HepG2 (cell line): ENCODE measurements at regions not wholly inside any gene's neighbourhood (a gene's known extent, or its start where the extent isn't known, plus 50 kb on each side); places are given as distances from the start of the nearest gene placed in this dataset.
A peak's percentile ranks its signal among the peaks of the same experiment; 100 is the strongest.

Experiments used
- IKZF4 ChIP-seq: sonication (generic); formaldehyde crosslinking; IDR thresholded peaks from 2 replicates; pipeline ENCODE4 v1.5.1; 2020; ENCODE audit warnings: borderline replicate concordance, mild to moderate bottlenecking, low read depth, missing genetic modification reagents; ENCODE audit errors: not compliant biosample characterization
- SALL1 ChIP-seq: sonication (generic); formaldehyde crosslinking; IDR thresholded peaks from 2 replicates; pipeline ENCODE4 v1.8.0; 2022; ENCODE audit warnings: mild to moderate bottlenecking, missing genetic modification reagents
- SSRP1 ChIP-seq: IDR thresholded peaks from 2 replicates; pipeline ENCODE4 v1.6.1; 2016; ENCODE audit warnings: control low read depth
- THAP11 ChIP-seq: IDR thresholded peaks from 2 replicates; pipeline ENCODE4 v1.6.1; 2016; ENCODE audit warnings: missing biosample characterization, missing genetic modification reagents
- ZNF205 ChIP-seq: IDR thresholded peaks from 2 replicates; pipeline ENCODE4 v1.6.1; 2018; ENCODE audit warnings: missing biosample characterization, missing genetic modification reagents
- ZNF232 ChIP-seq: sonication (generic); formaldehyde crosslinking; IDR thresholded peaks from 2 replicates; pipeline ENCODE4 v1.4.0; 2020; ENCODE audit warnings: missing genetic modification reagents, borderline replicate concordance
- ZNF354B ChIP-seq: sonication (generic); formaldehyde crosslinking; IDR thresholded peaks from 2 replicates; pipeline ENCODE4 v1.8.0; 2022; ENCODE audit warnings: mild to moderate bottlenecking, missing genetic modification reagents
- ZNF484 ChIP-seq: sonication (generic); formaldehyde crosslinking; IDR thresholded peaks from 2 replicates; pipeline ENCODE4 v1.5.1; 2020; ENCODE audit warnings: mild to moderate bottlenecking, low read depth, missing genetic modification reagents, borderline replicate concordance
- TF ChIP-seq, protein P1 (sequence below): conservative IDR thresholded peaks from 2 replicates; pipeline ENCODE4 v1.6.1; 2018; ENCODE audit warnings: missing genetic modification reagents
- TF ChIP-seq, protein P2 (sequence below): sonication (generic); formaldehyde crosslinking; IDR thresholded peaks from 2 replicates; pipeline ENCODE4 v1.5.0; 2020; ENCODE audit warnings: mild to moderate bottlenecking, missing genetic modification reagents
- TF ChIP-seq, protein P3 (sequence below): sonication (generic); formaldehyde crosslinking; IDR thresholded peaks from 2 replicates; pipeline ENCODE4 v1.5.0; 2020; ENCODE audit warnings: missing genetic modification reagents, mild to moderate bottlenecking, borderline replicate concordance
- TF ChIP-seq, protein P4 (sequence below): sonication (generic); formaldehyde crosslinking; IDR thresholded peaks from 2 replicates; pipeline ENCODE4; 2020; ENCODE audit warnings: missing genetic modification reagents, mild to moderate bottlenecking, borderline replicate concordance
- TF ChIP-seq, protein P5 (sequence below): sonication (generic); formaldehyde crosslinking; IDR thresholded peaks from 2 replicates; pipeline ENCODE4 v1.4.0; 2020; ENCODE audit warnings: missing genetic modification reagents

DNA sequence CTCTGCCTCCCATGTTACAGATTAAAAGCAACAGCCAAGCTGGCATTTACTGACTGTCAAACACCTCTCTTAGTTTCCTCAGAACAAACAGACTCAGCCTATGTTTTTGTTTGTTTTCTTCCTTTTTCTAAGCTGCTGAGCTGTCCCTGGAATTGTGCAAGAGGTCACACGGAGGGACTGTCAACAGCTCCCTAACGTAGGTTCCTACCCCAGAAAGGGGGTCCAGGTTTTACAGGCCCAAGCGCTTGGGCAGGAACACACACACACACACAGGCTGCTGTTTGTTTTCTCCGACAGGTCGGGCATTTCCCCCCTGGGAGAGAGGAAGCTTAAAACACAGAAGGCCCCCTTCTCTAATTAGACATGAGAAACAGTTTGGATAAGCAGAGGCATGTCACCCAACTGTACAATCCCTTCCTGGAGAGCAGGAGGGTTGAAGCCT is 739.6 kb upstream of the TBX3 start (continued):
- TF ChIP-seq, protein P1, sequence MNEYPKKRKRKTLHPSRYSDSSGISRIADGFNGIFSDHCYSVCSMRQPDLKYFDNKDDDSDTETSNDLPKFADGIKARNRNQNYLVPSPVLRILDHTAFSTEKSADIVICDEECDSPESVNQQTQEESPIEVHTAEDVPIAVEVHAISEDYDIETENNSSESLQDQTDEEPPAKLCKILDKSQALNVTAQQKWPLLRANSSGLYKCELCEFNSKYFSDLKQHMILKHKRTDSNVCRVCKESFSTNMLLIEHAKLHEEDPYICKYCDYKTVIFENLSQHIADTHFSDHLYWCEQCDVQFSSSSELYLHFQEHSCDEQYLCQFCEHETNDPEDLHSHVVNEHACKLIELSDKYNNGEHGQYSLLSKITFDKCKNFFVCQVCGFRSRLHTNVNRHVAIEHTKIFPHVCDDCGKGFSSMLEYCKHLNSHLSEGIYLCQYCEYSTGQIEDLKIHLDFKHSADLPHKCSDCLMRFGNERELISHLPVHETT (CRISPR knock-in tag): 0 out of 2 replicates have a peak, but pooled peaks have one; percentile 25
- TF ChIP-seq, protein P2, sequence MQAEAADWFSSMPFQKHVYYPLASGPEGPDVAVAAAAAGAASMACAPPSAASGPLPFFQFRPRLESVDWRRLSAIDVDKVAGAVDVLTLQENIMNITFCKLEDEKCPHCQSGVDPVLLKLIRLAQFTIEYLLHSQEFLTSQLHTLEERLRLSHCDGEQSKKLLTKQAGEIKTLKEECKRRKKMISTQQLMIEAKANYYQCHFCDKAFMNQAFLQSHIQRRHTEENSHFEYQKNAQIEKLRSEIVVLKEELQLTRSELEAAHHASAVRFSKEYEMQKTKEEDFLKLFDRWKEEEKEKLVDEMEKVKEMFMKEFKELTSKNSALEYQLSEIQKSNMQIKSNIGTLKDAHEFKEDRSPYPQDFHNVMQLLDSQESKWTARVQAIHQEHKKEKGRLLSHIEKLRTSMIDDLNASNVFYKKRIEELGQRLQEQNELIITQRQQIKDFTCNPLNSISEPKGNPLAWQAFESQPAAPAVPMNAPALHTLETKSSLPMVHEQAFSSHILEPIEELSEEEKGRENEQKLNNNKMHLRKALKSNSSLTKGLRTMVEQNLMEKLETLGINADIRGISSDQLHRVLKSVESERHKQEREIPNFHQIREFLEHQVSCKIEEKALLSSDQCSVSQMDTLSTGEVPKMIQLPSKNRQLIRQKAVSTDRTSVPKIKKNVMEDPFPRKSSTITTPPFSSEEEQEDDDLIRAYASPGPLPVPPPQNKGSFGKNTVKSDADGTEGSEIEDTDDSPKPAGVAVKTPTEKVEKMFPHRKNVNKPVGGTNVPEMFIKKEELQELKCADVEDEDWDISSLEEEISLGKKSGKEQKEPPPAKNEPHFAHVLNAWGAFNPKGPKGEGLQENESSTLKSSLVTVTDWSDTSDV (CRISPR knock-in tag): no peak
- no peak for TF ChIP-seq ZNF354B (CRISPR knock-in tag)
- no peak for TF ChIP-seq ZNF484 (CRISPR knock-in tag)
- TF ChIP-seq ZNF232 (CRISPR knock-in tag): peak; percentile 72; the same call in 1 of the 2 replicates
- TF ChIP-seq THAP11 (CRISPR knock-in tag): peak; percentile 81
- 0 out of 2 replicates have a peak, but pooled peaks have one; percentile 7 for TF ChIP-seq SSRP1 (CRISPR knock-in tag)
- TF ChIP-seq, protein P3, sequence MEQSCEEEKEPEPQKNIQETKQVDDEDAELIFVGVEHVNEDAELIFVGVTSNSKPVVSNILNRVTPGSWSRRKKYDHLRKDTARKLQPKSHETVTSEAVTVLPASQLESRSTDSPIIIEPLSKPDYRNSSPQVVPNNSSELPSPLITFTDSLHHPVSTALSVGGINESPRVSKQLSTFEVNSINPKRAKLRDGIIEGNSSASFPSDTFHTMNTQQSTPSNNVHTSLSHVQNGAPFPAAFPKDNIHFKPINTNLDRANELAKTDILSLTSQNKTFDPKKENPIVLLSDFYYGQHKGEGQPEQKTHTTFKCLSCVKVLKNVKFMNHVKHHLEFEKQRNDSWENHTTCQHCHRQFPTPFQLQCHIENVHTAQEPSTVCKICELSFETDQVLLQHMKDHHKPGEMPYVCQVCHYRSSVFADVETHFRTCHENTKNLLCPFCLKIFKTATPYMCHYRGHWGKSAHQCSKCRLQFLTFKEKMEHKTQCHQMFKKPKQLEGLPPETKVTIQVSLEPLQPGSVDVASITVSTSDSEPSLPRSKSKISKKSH (CRISPR knock-in tag): no peak
- TF ChIP-seq IKZF4 (CRISPR knock-in tag): no peak
- peak; percentile 97 for TF ChIP-seq SALL1 (CRISPR knock-in tag)
- TF ChIP-seq, protein P4, sequence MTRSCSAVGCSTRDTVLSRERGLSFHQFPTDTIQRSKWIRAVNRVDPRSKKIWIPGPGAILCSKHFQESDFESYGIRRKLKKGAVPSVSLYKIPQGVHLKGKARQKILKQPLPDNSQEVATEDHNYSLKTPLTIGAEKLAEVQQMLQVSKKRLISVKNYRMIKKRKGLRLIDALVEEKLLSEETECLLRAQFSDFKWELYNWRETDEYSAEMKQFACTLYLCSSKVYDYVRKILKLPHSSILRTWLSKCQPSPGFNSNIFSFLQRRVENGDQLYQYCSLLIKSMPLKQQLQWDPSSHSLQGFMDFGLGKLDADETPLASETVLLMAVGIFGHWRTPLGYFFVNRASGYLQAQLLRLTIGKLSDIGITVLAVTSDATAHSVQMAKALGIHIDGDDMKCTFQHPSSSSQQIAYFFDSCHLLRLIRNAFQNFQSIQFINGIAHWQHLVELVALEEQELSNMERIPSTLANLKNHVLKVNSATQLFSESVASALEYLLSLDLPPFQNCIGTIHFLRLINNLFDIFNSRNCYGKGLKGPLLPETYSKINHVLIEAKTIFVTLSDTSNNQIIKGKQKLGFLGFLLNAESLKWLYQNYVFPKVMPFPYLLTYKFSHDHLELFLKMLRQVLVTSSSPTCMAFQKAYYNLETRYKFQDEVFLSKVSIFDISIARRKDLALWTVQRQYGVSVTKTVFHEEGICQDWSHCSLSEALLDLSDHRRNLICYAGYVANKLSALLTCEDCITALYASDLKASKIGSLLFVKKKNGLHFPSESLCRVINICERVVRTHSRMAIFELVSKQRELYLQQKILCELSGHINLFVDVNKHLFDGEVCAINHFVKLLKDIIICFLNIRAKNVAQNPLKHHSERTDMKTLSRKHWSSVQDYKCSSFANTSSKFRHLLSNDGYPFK (CRISPR knock-in tag): peak; percentile 33; the same call in 1 of the 2 replicates
- TF ChIP-seq ZNF205: peak; percentile 90
- TF ChIP-seq, protein P5, sequence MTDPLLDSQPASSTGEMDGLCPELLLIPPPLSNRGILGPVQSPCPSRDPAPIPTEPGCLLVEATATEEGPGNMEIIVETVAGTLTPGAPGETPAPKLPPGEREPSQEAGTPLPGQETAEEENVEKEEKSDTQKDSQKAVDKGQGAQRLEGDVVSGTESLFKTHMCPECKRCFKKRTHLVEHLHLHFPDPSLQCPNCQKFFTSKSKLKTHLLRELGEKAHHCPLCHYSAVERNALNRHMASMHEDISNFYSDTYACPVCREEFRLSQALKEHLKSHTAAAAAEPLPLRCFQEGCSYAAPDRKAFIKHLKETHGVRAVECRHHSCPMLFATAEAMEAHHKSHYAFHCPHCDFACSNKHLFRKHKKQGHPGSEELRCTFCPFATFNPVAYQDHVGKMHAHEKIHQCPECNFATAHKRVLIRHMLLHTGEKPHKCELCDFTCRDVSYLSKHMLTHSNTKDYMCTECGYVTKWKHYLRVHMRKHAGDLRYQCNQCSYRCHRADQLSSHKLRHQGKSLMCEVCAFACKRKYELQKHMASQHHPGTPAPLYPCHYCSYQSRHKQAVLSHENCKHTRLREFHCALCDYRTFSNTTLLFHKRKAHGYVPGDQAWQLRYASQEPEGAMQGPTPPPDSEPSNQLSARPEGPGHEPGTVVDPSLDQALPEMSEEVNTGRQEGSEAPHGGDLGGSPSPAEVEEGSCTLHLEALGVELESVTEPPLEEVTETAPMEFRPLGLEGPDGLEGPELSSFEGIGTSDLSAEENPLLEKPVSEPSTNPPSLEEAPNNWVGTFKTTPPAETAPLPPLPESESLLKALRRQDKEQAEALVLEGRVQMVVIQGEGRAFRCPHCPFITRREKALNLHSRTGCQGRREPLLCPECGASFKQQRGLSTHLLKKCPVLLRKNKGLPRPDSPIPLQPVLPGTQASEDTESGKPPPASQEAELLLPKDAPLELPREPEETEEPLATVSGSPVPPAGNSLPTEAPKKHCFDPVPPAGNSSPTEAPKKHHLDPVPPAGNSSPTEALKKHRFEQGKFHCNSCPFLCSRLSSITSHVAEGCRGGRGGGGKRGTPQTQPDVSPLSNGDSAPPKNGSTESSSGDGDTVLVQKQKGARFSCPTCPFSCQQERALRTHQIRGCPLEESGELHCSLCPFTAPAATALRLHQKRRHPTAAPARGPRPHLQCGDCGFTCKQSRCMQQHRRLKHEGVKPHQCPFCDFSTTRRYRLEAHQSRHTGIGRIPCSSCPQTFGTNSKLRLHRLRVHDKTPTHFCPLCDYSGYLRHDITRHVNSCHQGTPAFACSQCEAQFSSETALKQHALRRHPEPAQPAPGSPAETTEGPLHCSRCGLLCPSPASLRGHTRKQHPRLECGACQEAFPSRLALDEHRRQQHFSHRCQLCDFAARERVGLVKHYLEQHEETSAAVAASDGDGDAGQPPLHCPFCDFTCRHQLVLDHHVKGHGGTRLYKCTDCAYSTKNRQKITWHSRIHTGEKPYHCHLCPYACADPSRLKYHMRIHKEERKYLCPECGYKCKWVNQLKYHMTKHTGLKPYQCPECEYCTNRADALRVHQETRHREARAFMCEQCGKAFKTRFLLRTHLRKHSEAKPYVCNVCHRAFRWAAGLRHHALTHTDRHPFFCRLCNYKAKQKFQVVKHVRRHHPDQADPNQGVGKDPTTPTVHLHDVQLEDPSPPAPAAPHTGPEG (CRISPR knock-in tag): peak; percentile 88
